Dendritic cell treated with granulocyte-macrophage colony-stimulating factor and Interleukin-4, amounts not matched to agents 40 ng/mL and 50 ng/mL, for 4 days (primary cell): ENCODE measurements at regions not wholly inside any gene's neighbourhood (a gene's known extent, or its start where the extent isn't known, plus 50 kb on each side); places are given as distances from the start of the nearest gene placed in this dataset.
A peak's percentile ranks its signal among the peaks of the same experiment; 100 is the strongest.

ENCODE experiments used
- H3K27ac Mint-ChIP-seq: one replicate; pipeline ENCODE4 v1.8.0; 2022; ENCODE audit warnings: mild to moderate bottlenecking, mixed read lengths
- H3K27me3 Mint-ChIP-seq: one replicate; pipeline ENCODE4 v1.8.0; 2022; ENCODE audit warnings: mild to moderate bottlenecking, mixed read lengths
- H3K36me3 Mint-ChIP-seq: one replicate; pipeline ENCODE4 v1.8.0; 2022; ENCODE audit warnings: low read depth, mixed read lengths
- H3K4me1 Mint-ChIP-seq: one replicate; pipeline ENCODE4 v1.8.0; 2022; ENCODE audit warnings: low read depth, mixed read lengths
- H3K4me3 Mint-ChIP-seq: one replicate; pipeline ENCODE4 v1.8.0; 2022; ENCODE audit warnings: mild to moderate bottlenecking, moderate library complexity, mixed read lengths
- H3K9me3 Mint-ChIP-seq: one replicate; pipeline ENCODE4 v1.8.0; 2022; ENCODE audit warnings: mixed read lengths
- intact Hi-C: fragments of 100-400 bp; cut with micrococcal nuclease; formaldehyde crosslinking; loops from one replicate; pipeline ENCODE4 v1.15.0; 2022

DNA sequence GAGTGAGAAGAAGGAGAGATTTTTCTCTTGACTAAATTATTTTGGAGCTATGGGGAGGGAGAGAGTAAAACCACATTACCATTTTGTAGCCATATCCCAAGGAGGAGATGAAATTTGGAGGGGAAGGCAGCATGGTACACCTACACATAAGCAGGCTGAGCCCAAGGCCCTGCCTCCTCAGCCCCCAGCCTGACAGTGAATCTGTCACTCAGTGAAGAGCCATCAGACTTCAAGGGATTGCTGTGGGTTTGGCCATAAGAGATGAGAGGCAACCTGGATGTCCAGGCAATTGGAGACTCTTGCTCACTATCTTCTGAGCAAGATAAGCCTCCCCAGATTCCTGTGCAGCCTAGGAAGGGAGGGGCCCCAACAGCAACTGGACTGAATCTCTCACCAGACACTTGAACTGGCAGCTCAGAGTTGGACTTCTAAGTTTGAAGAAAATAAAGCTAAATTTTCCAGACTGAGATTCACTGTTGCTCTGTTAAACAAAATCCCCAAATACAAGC, 216.6 kb downstream of the SEMA6A start:
- Mint-ChIP-seq H3K36me3 (peaks cover 12% of the 10 kb centered on the region), H3K27ac (peak overlapping the region; percentile 52), H3K4me3 (no peak overlapping the region), H3K27me3 (no peaks in the 10 kb centered on the region), H3K9me3 (peaks cover 11% of the 10 kb centered on the region), H3K4me1 (peaks cover 29% of the 10 kb centered on the region)
- intact Hi-C loops = no loop called here

DNA sequence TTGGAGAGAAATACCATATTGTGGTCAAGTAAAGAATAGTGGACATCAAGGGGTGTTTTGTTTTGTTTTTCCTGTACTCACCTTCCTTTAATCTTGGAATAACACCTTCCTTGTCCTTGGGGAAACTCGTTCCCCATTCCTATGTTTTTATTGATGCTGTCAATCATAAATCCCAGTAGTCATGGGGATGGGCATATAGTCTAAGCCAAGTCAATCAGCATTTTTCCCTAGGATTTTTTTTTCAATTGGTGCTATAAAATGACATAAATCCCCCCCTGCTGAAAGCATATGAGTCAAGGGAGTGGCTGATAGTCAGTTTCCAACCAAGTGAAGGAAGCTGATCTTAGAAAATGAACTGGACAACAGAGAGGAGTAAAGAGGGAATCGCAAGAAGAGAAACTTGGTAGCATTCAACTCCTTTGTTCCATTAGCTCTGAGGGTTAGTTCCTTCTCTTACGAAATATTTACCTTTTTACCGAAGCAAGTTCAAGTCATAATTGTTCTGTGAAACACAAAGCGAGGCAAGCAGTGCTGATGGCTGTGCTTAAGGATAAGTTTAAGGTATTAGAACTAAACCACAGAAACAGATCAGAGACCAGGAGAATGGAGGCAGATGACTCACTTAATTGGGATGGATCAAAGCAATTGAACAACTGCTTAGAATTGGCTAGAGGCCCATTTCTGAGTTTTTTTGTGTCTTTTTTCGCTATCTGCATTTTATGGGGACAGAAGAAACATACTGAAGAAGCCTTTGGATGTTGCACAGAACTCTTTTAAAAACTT, 218.6 kb downstream of the SEMA6A start:
- intact Hi-C loops = no loop called here
- no peak overlapping the region for H3K4me3 Mint-ChIP-seq
- H3K36me3 Mint-ChIP-seq = peaks cover 10% of the 10 kb centered on the region
- H3K27ac Mint-ChIP-seq = no peak overlapping the region
- H3K9me3 Mint-ChIP-seq = peaks cover 22% of the 10 kb centered on the region
- peaks cover 29% of the 10 kb centered on the region for H3K4me1 Mint-ChIP-seq
- H3K27me3 Mint-ChIP-seq = no peaks in the 10 kb centered on the region

DNA sequence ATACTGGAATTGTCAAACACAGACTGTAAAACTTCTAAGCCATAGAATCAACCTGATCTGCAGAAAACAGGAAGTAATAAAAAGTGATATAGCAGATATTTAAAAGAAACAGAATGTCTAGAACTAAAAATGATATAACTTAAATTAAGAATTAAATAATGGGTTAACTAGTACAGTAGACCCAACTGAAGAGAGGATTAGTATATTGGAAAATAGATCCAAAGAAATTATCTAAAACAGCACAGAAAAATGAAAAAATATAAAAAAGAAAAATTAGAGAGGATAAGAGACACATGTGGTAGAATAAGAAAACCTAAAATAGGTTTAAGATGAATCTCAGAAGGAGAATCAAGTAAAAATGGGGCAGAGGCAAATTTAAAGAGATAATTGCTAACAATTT, 219.9 kb downstream of the SEMA6A start:
- Mint-ChIP-seq H3K4me3 (no peak overlapping the region), H3K4me1 (peaks cover 19% of the 10 kb centered on the region), H3K36me3 (peaks cover 8% of the 10 kb centered on the region), H3K27me3 (no peaks in the 10 kb centered on the region), H3K9me3 (peaks cover 30% of the 10 kb centered on the region), H3K27ac (no peak overlapping the region)
- intact Hi-C loops = no loop called here

DNA sequence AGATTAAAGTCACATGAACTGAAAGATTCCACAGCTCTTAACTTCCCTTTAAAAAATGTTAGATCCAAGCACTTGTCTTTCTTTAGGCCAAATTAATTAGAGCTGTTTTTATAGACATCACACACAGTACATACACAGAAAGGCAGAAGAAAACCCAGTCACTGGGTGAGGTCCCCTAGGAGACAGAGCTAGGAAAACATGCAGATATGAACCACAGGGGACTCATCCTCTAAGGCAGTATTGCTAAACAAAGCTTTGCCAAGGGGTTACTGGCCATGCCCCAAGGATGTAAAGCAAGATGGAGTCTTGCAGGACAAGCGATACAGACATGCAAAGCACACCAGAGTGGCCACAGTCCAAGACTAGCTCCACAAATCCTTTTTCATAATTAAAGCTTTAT, 227.0 kb downstream of the SEMA6A start:
- H3K9me3 Mint-ChIP-seq = peaks cover 65% of the 10 kb centered on the region
- peaks cover 11% of the 10 kb centered on the region for H3K4me1 Mint-ChIP-seq
- H3K4me3 Mint-ChIP-seq = no peak overlapping the region
- peaks cover 25% of the 10 kb centered on the region for H3K36me3 Mint-ChIP-seq
- no peak overlapping the region for H3K27ac Mint-ChIP-seq
- intact Hi-C loops = no loop called here
- no peaks in the 10 kb centered on the region for H3K27me3 Mint-ChIP-seq

DNA sequence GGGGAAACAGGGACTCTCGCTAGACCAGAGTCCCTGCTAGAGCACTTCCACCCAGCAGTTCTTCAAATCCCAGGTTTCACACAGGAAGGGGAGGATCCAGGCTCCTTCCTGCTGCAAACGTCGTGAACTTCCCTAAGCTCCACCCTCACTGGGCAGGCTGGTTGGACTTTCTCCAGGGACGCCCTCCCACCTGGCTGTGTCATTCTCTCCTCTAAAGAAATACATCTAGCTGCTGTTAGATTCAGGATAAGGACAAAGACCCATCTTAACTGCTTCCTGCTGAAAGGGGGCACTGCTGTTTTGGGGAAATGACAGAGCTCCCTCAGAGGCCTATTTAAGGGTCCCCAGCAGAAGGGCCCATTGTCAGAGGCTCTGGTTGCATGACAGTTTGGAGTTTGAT, 230.7 kb downstream of the SEMA6A start:
- Mint-ChIP-seq H3K9me3 (peaks cover 60% of the 10 kb centered on the region), H3K27me3 (no peaks in the 10 kb centered on the region), H3K36me3 (peaks cover 13% of the 10 kb centered on the region), H3K4me1 (peaks cover 16% of the 10 kb centered on the region), H3K27ac (no peak overlapping the region), H3K4me3 (no peak overlapping the region)
- intact Hi-C loops = no loop called here
